GM12875 (cell line): ENCODE measurements at regions not wholly inside any gene's neighbourhood (a gene's known extent, or its start where the extent isn't known, plus 50 kb on each side); places are given as distances from the start of the nearest gene placed in this dataset.

Experiments used
- H3K4me3 ChIP-seq: one replicate; pipeline ENCODE4 v1.5.1; 2011; ENCODE audit warnings: low read depth, low read length, control low read depth
- CTCF ChIP-seq: IDR thresholded peaks from 2 replicates; pipeline ENCODE4 v1.5.1; 2011; ENCODE audit warnings: low read depth, mild to moderate bottlenecking, control low read depth, inconsistent platforms, low read length, moderate library complexity, borderline replicate concordance; ENCODE audit not compliant: insufficient read depth

- no peak for TF ChIP-seq CTCF
- no peak overlapping the region for H3K4me3 ChIP-seq
Observed at GRCh38 chr21:22393324-22393723, 1395.1 kb downstream of the NCAM2 start.

GRCh38 chr21:22395965-22396364, 1397.8 kb downstream of the NCAM2 start:
- TF ChIP-seq CTCF, result no peak

GRCh38 chr21:22399681-22400514, 1401.7 kb downstream of the NCAM2 start:
- no peak for TF ChIP-seq CTCF
- H3K4me3 ChIP-seq, result no peak overlapping the region

More at GRCh38 chr21:22395965-22396364, 1397.8 kb downstream of the NCAM2 start:
- H3K4me3 ChIP-seq, result no peak overlapping the region

GRCh38 chr21:22409571-22409970, 1411.4 kb downstream of the NCAM2 start:
- no peak overlapping the region for H3K4me3 ChIP-seq
- TF ChIP-seq CTCF, result no peak

GRCh38 chr21:22416555-22416954, 1418.3 kb downstream of the NCAM2 start:
- no peak overlapping the region for H3K4me3 ChIP-seq
- no peak for TF ChIP-seq CTCF

GRCh38 chr21:22421416-22422180, 1423.4 kb downstream of the NCAM2 start:
- no peak for TF ChIP-seq CTCF
- H3K4me3 ChIP-seq, result no peak overlapping the region
